ENCODE measurements at regions not wholly inside any gene's neighbourhood (a gene's known extent, or its start where the extent isn't known, plus 50 kb on each side); places are given as distances from the start of the nearest gene placed in this dataset.

GRCh38 chr13:97112446-97113152, 109.5 kb upstream of the MBNL2 start:
- no peak for DNase-seq

- DNase-seq, result no peak
These were observed 108.7 kb upstream of the MBNL2 start for GRCh38 chr13:97113231-97114001.

GRCh38 chr13:97114651-97115050, 107.5 kb upstream of the MBNL2 start:
- no peak for DNase-seq

- DNase-seq, result no peak
These were observed 105.4 kb upstream of the MBNL2 start for GRCh38 chr13:97116754-97117153.

GRCh38 chr13:97117388-97117910, 104.7 kb upstream of the MBNL2 start:
- DNase-seq, result no peak

- no peak for DNase-seq
These were observed 102.2 kb upstream of the MBNL2 start for GRCh38 chr13:97119943-97120342.

GRCh38 chr13:97120346-97120745, 101.8 kb upstream of the MBNL2 start:
- DNase-seq, result no peak

GRCh38 chr13:97120976-97121375, 101.2 kb upstream of the MBNL2 start:
- DNase-seq, result no peak

- no peak for DNase-seq
These were observed 100.2 kb upstream of the MBNL2 start for GRCh38 chr13:97121894-97122293.

GRCh38 chr13:97122381-97122996, 99.6 kb upstream of the MBNL2 start:
- DNase-seq, result no peak

GRCh38 chr13:97124206-97124605, 97.9 kb upstream of the MBNL2 start:
- no peak for DNase-seq

- no peak for DNase-seq
These were observed 97.0 kb upstream of the MBNL2 start for GRCh38 chr13:97124915-97125809.

GRCh38 chr13:97125810-97126738, 96.1 kb upstream of the MBNL2 start:
- no peak for DNase-seq

- no peak for DNase-seq
These were observed 94.3 kb upstream of the MBNL2 start for GRCh38 chr13:97127842-97128241.

- no peak for DNase-seq
These were observed 91.9 kb upstream of the MBNL2 start for GRCh38 chr13:97130190-97130589.

GRCh38 chr13:97131447-97131846, 90.7 kb upstream of the MBNL2 start:
- DNase-seq, result no peak

GRCh38 chr13:97133554-97133953, 88.6 kb upstream of the MBNL2 start:
- no peak for DNase-seq

- DNase-seq, result no peak
These were observed 88.2 kb upstream of the MBNL2 start for GRCh38 chr13:97133955-97134354.

- no peak for DNase-seq
These were observed 87.6 kb upstream of the MBNL2 start for GRCh38 chr13:97134364-97135095.

- no peak for DNase-seq
These were observed 86.2 kb upstream of the MBNL2 start for GRCh38 chr13:97135883-97136282.

GRCh38 chr13:97136418-97136817, 85.7 kb upstream of the MBNL2 start:
- DNase-seq, result no peak

Measured in activated gamma-delta T cell (primary cell).